NCI-H1436 treated with DMSO at 0.1 percent for 48 hours (cell line): ENCODE measurements at regions not wholly inside any gene's neighbourhood (a gene's known extent, or its start where the extent isn't known, plus 50 kb on each side); places are given as distances from the start of the nearest gene placed in this dataset.
A peak's percentile ranks its signal among the peaks of the same experiment; 100 is the strongest.
"Not testable (repeated sequence)": the region's sequence is repeated elsewhere in the genome, so short reads cannot be mapped to it uniquely, and the experiment has no call there.

Experiments
- DNase-seq: peaks from one replicate; lab custom pipeline; 2025; lab: John Stamatoyannopoulos, UW

- DNase-seq, result not testable (repeated sequence)
These were observed 196.9 kb upstream of the ARL4C start for GRCh38 chr2:234693681-234694190.

GRCh38 chr2:234693191-234693590 lies 196.3 kb upstream of the ARL4C start:
- not testable (repeated sequence) for DNase-seq

- DNase-seq, result peak; percentile 55
These were observed 195.4 kb upstream of the ARL4C start for GRCh38 chr2:234691968-234692955.

- peak; percentile 90 for DNase-seq
These were observed 194.3 kb upstream of the ARL4C start for GRCh38 chr2:234691214-234691575.

GRCh38 chr2:234690569-234691213 lies 193.8 kb upstream of the ARL4C start:
- DNase-seq, result peak; percentile 91

- no peak for DNase-seq
These were observed 193.1 kb upstream of the ARL4C start for GRCh38 chr2:234689911-234690379.

GRCh38 chr2:234687718-234688475 lies 191.0 kb upstream of the ARL4C start:
- no peak for DNase-seq

GRCh38 chr2:234686088-234686890 lies 189.4 kb upstream of the ARL4C start:
- no peak for DNase-seq

- no peak for DNase-seq
These were observed 187.6 kb upstream of the ARL4C start for GRCh38 chr2:234684466-234684865.

- no peak for DNase-seq
These were observed 187.1 kb upstream of the ARL4C start for GRCh38 chr2:234683950-234684349.

GRCh38 chr2:234682492-234683228 lies 185.8 kb upstream of the ARL4C start:
- DNase-seq, result peak; percentile 83

- DNase-seq, result peak; percentile 51
These were observed 184.1 kb upstream of the ARL4C start for GRCh38 chr2:234680688-234681619.

- no peak for DNase-seq
These were observed 183.1 kb upstream of the ARL4C start for GRCh38 chr2:234679741-234680687.

- DNase-seq, result no peak
These were observed 182.4 kb upstream of the ARL4C start for GRCh38 chr2:234679301-234679740.

- DNase-seq, result no peak
These were observed 181.8 kb upstream of the ARL4C start for GRCh38 chr2:234678711-234679110.

- peak; percentile 14 for DNase-seq
These were observed 181.1 kb upstream of the ARL4C start for GRCh38 chr2:234677758-234678538.

- DNase-seq, result no peak
These were observed 180.0 kb upstream of the ARL4C start for GRCh38 chr2:234676783-234677450.
